NCI-H2227 (cell line): ENCODE measurements at regions not wholly inside any gene's neighbourhood (a gene's known extent, or its start where the extent isn't known, plus 50 kb on each side); places are given as distances from the start of the nearest gene placed in this dataset.
"Not testable (repeated sequence)": the region's sequence is repeated elsewhere in the genome, so short reads cannot be mapped to it uniquely, and the experiment has no call there.

Experiments
- DNase-seq: peaks from one replicate; lab custom pipeline; 2025; ENCODE audit not compliant: unreplicated experiment; lab: John Stamatoyannopoulos, UW

- DNase-seq = no peak
Observed at GRCh38 chr2:120513776-120514357, 167.9 kb downstream of the INHBB start.

GRCh38 chr2:120514521-120514920, 168.6 kb downstream of the INHBB start:
- DNase-seq = no peak

GRCh38 chr2:120515066-120515758, 169.3 kb downstream of the INHBB start:
- not testable (repeated sequence) for DNase-seq

GRCh38 chr2:120515759-120516678, 170.1 kb downstream of the INHBB start:
- DNase-seq = no peak

GRCh38 chr2:120516679-120517314, 170.9 kb downstream of the INHBB start:
- DNase-seq = no peak

- DNase-seq = peak; percentile 42
Observed at GRCh38 chr2:120517751-120518469, 172.0 kb downstream of the INHBB start.

GRCh38 chr2:120518819-120519218, 172.9 kb downstream of the INHBB start:
- DNase-seq = no peak

GRCh38 chr2:120519469-120519868, 173.5 kb downstream of the INHBB start:
- no peak for DNase-seq

- DNase-seq = no peak
Observed at GRCh38 chr2:120520454-120520853, 174.5 kb downstream of the INHBB start.

- peak; percentile 41 for DNase-seq
Observed at GRCh38 chr2:120520929-120521912, 175.3 kb downstream of the INHBB start.

GRCh38 chr2:120522151-120522751, 176.3 kb downstream of the INHBB start:
- no peak for DNase-seq

- DNase-seq = no peak
Observed at GRCh38 chr2:120523766-120524165, 177.8 kb downstream of the INHBB start.

GRCh38 chr2:120524174-120524573, 178.2 kb downstream of the INHBB start:
- DNase-seq = no peak

- peak; percentile 9 for DNase-seq
Observed at GRCh38 chr2:120525056-120526046, 179.4 kb downstream of the INHBB start.

GRCh38 chr2:120526047-120526562, 180.2 kb downstream of the INHBB start:
- DNase-seq = no peak

GRCh38 chr2:120526997-120527945, 181.3 kb downstream of the INHBB start:
- DNase-seq = no peak
